Endothelial cell (in vitro differentiated cells): ENCODE measurements at regions not wholly inside any gene's neighbourhood (a gene's known extent, or its start where the extent isn't known, plus 50 kb on each side); places are given as distances from the start of the nearest gene placed in this dataset.

Experiments
- DNase-seq: peaks from one replicate; pipeline ENCODE4 v3.0.0; 2021; ENCODE audit warnings: low spot score
- H3K27ac Mint-ChIP-seq: one replicate; pipeline ENCODE4 v1.8.0; 2021; ENCODE audit warnings: mixed read lengths, inconsistent platforms; ENCODE audit not compliant: unreplicated experiment
- H3K27me3 Mint-ChIP-seq: one replicate; pipeline ENCODE4 v1.8.0; 2021; ENCODE audit warnings: mild to moderate bottlenecking, moderate library complexity, mixed read lengths, inconsistent platforms; ENCODE audit not compliant: unreplicated experiment
- H3K36me3 Mint-ChIP-seq: one replicate; pipeline ENCODE4 v1.8.0; 2021; ENCODE audit warnings: mild to moderate bottlenecking, low read depth, mixed read lengths, inconsistent platforms; ENCODE audit not compliant: unreplicated experiment
- H3K4me1 Mint-ChIP-seq: one replicate; pipeline ENCODE4 v1.8.0; 2021; ENCODE audit warnings: mild to moderate bottlenecking, mixed read lengths, inconsistent platforms; ENCODE audit not compliant: unreplicated experiment
- H3K4me3 Mint-ChIP-seq: one replicate; pipeline ENCODE4 v1.8.0; 2021; ENCODE audit warnings: mild to moderate bottlenecking, mixed read lengths, inconsistent platforms; ENCODE audit not compliant: unreplicated experiment
- H3K9me3 Mint-ChIP-seq: one replicate; pipeline ENCODE4 v1.8.0; 2021; ENCODE audit warnings: mixed read lengths, inconsistent platforms; ENCODE audit not compliant: unreplicated experiment
- CTCF ChIP-seq: fragments of 200-600 bp; sonication (generic); IDR thresholded peaks from one replicate; pipeline ENCODE4 v1.5.0; 2021; ENCODE audit warnings: antibody characterized with exemption; ENCODE audit not compliant: unreplicated experiment

DNA sequence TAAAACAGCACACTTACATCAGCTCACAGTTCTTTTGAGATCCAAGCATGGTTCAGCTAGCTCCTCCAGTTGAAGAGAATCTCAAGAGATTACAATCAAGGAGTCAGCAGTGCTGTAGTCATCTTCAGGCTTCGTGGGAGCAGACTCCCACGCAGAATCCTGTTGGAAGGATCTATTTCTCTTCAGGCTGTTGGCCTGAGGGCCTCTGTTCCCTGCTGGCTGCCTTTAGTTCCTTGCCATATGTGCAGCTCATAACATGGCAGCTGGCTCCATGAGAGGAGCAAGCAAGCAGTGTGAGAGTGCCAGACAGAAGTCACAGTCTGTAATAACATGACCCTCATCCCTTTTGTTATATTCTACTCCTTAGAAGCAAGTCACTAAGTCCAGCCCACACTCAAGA is 168.6 kb downstream of the COX18 start:
- no peak overlapping the region for H3K4me3 Mint-ChIP-seq
- H3K9me3 Mint-ChIP-seq: no peaks in the 10 kb centered on the region
- DNase-seq: no peak
- no peaks in the 10 kb centered on the region for H3K36me3 Mint-ChIP-seq
- H3K27me3 Mint-ChIP-seq: no peaks in the 10 kb centered on the region
- H3K27ac Mint-ChIP-seq: no peak overlapping the region
- no peak for TF ChIP-seq CTCF
- no peaks in the 10 kb centered on the region for H3K4me1 Mint-ChIP-seq

DNA sequence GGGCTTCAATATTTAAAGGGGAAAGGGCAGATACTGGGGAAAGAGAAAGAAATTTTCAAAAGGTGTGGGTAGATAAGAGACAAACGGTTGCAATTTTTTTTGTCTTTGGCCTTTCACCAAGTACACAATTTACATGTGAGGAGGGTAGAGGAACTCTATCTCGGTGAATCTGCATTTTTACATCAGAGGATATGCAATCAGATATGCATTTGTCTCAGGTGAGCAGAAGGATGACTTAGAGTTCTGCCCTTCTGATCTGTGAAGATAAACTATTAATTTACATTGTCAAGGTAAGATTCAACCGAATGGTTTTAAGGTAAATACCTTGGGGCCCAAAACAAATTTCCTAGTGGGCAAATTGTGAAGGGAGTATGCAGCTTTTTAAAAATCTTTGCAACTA is 169.9 kb downstream of the COX18 start:
- H3K4me3 Mint-ChIP-seq: no peak overlapping the region
- no peaks in the 10 kb centered on the region for H3K9me3 Mint-ChIP-seq
- no peak overlapping the region for H3K27ac Mint-ChIP-seq
- TF ChIP-seq CTCF: no peak
- no peak for DNase-seq
- H3K4me1 Mint-ChIP-seq: no peaks in the 10 kb centered on the region
- no peaks in the 10 kb centered on the region for H3K27me3 Mint-ChIP-seq
- H3K36me3 Mint-ChIP-seq: no peaks in the 10 kb centered on the region

- DNase-seq: no peak
- Mint-ChIP-seq H3K27me3 (no peaks in the 10 kb centered on the region), H3K27ac (no peak overlapping the region), H3K4me3 (no peak overlapping the region), H3K4me1 (no peaks in the 10 kb centered on the region), H3K9me3 (no peaks in the 10 kb centered on the region), H3K36me3 (no peaks in the 10 kb centered on the region)
- TF ChIP-seq CTCF: no peak
These were observed 170.3 kb downstream of the COX18 start for GRCh38 chr4:72899214-72899613.

DNA sequence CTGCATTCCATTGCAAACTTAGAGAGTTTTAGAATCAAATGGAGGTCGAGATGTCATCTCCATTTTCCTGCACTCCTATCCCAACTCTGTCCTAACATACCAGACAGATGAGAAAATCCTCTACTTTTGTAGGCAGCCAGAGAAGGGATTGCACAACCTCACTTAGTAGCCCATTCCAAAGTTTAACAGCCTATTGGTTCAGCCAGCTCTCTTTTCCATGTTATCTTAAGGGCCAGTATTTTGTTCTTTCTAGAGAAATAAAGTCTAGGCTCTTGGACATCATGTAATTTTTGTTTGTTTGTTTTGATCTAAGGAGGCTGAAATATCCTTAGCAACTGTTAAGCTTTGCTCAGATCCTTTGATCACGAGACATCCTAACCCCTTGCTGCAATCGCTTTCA is 173.0 kb downstream of the COX18 start:
- TF ChIP-seq CTCF: no peak
- Mint-ChIP-seq H3K27me3 (no peaks in the 10 kb centered on the region), H3K4me1 (no peaks in the 10 kb centered on the region), H3K4me3 (no peak overlapping the region), H3K9me3 (no peaks in the 10 kb centered on the region), H3K36me3 (no peaks in the 10 kb centered on the region), H3K27ac (no peak overlapping the region)
- DNase-seq: no peak

- Mint-ChIP-seq H3K4me3 (no peak overlapping the region), H3K4me1 (no peaks in the 10 kb centered on the region), H3K27me3 (no peaks in the 10 kb centered on the region), H3K27ac (no peak overlapping the region), H3K36me3 (no peaks in the 10 kb centered on the region), H3K9me3 (no peaks in the 10 kb centered on the region)
- TF ChIP-seq CTCF: no peak
- DNase-seq: no peak
These were observed 174.1 kb downstream of the COX18 start for GRCh38 chr4:72895408-72895807.
